Right lobe of liver (tissue), 4 donors: ENCODE measurements at regions not wholly inside any gene's neighbourhood (a gene's known extent, or its start where the extent isn't known, plus 50 kb on each side); places are given as distances from the start of the nearest gene placed in this dataset.

Experiments
- CTCF ChIP-seq, 4 donors: fragments of 200-600 bp in 3 of 4; fragments of 450-650 bp in 1 of 4; IDR thresholded peaks; one replicate each; pipeline versions ENCODE4 v1.5.1 to v1.8.0; 2016 to 2022; ENCODE audit warnings: antibody characterized with exemption in 4 of 4, mild to moderate bottlenecking in 2 of 4
- POLR2A ChIP-seq: fragments of 450-650 bp; IDR thresholded peaks from one replicate; pipeline ENCODE4 v1.6.1; 2017; ENCODE audit warnings: antibody characterized with exemption, mild to moderate bottlenecking
- donor health status: DM: no; HTN: no; CAD: no.
- donor health status: DM: no; HTN: no; CAD: no.
- donor health status: DM: no; HTN: yes; CAD: no.

GRCh38 chr6:125379174-125379573, 77.4 kb upstream of the HDDC2 start:
- no peak for TF ChIP-seq CTCF (IDR thresholded peaks at IDR 0.05)
- TF ChIP-seq POLR2A = no peak
